ENCODE measurements at regions not wholly inside any gene's neighbourhood (a gene's known extent, or its start where the extent isn't known, plus 50 kb on each side); places are given as distances from the start of the nearest gene placed in this dataset.

GRCh38 chr12:95412482-95413311 lies 61.3 kb upstream of the METAP2 start:
- Histone ChIP-seq H3K27me3 (ENCODE audit: control insufficient read depth, insufficient read depth, low read length) (no peaks in the 10 kb centered on the region), H3K27ac (peak overlapping the region; percentile 67), H3K4me2 (ENCODE audit: low read length) (no peak overlapping the region), H3K9ac (no peak overlapping the region), H2AFZ (peak overlapping the region; percentile 40), H3K4me1 (peaks cover 12% of the 10 kb centered on the region), H3K79me2 (no peaks in the 10 kb centered on the region), H3K36me3 (ENCODE audit: control insufficient read depth, insufficient read depth, low read length) (no peaks in the 10 kb centered on the region), H3K4me3 (ENCODE audit: low read depth, low read length) (no peak overlapping the region), H3K9me3 (ENCODE audit: control insufficient read depth, low read length) (no peaks in the 10 kb centered on the region)
- TF ChIP-seq CTCF (IDR thresholded peaks at IDR 0.05) = no peak

- Histone ChIP-seq H3K9me3 (ENCODE audit: control insufficient read depth, low read length) (no peaks in the 10 kb centered on the region), H3K9ac (no peak overlapping the region), H3K36me3 (ENCODE audit: control insufficient read depth, insufficient read depth, low read length) (no peaks in the 10 kb centered on the region), H3K79me2 (no peaks in the 10 kb centered on the region), H3K4me3 (ENCODE audit: low read depth, low read length) (no peak overlapping the region), H3K4me1 (peaks cover 12% of the 10 kb centered on the region), H3K27me3 (ENCODE audit: control insufficient read depth, insufficient read depth, low read length) (no peaks in the 10 kb centered on the region), H2AFZ (peak overlapping the region; percentile 21), H3K4me2 (ENCODE audit: low read length) (no peak overlapping the region), H3K27ac (peak overlapping the region; percentile 67)
- TF ChIP-seq CTCF (IDR thresholded peaks at IDR 0.05) = no peak
These were observed 60.4 kb upstream of the METAP2 start for GRCh38 chr12:95413576-95413975.

- H3K27me3 ChIP-seq (ENCODE audit: control insufficient read depth, insufficient read depth, low read length) = no peaks in the 10 kb centered on the region
- no peak overlapping the region for H3K4me3 ChIP-seq (ENCODE audit: low read depth, low read length)
- no peak for TF ChIP-seq CTCF (IDR thresholded peaks at IDR 0.05)
- peaks cover 12% of the 10 kb centered on the region for H3K4me1 ChIP-seq
- H3K4me2 ChIP-seq (ENCODE audit: low read length) = no peak overlapping the region
- H3K27ac ChIP-seq = no peak overlapping the region
- H3K9me3 ChIP-seq (ENCODE audit: control insufficient read depth, low read length) = no peaks in the 10 kb centered on the region
- no peak overlapping the region for H2AFZ ChIP-seq
- no peak overlapping the region for H3K9ac ChIP-seq
- H3K79me2 ChIP-seq = no peaks in the 10 kb centered on the region
- H3K36me3 ChIP-seq (ENCODE audit: control insufficient read depth, insufficient read depth, low read length) = no peaks in the 10 kb centered on the region
These were observed 58.5 kb upstream of the METAP2 start for GRCh38 chr12:95415451-95415850.

- no peak for TF ChIP-seq CTCF (IDR thresholded peaks at IDR 0.05)
- H3K27ac ChIP-seq = no peak overlapping the region
These were observed 57.8 kb upstream of the METAP2 start for GRCh38 chr12:95416111-95416636.

More at GRCh38 chr12:95416111-95416636, 57.8 kb upstream of the METAP2 start:
- Histone ChIP-seq H3K27me3 (ENCODE audit: control insufficient read depth, insufficient read depth, low read length) (no peaks in the 10 kb centered on the region), H3K4me1 (peaks cover 12% of the 10 kb centered on the region), H3K4me2 (ENCODE audit: low read length) (no peak overlapping the region), H3K9ac (no peak overlapping the region), H3K9me3 (ENCODE audit: control insufficient read depth, low read length) (no peaks in the 10 kb centered on the region), H2AFZ (no peak overlapping the region), H3K79me2 (no peaks in the 10 kb centered on the region), H3K4me3 (ENCODE audit: low read depth, low read length) (no peak overlapping the region), H3K36me3 (ENCODE audit: control insufficient read depth, insufficient read depth, low read length) (no peaks in the 10 kb centered on the region)

Data from parathyroid adenoma (tissue), 2 donors.